ENCODE measurements at regions not wholly inside any gene's neighbourhood (a gene's known extent, or its start where the extent isn't known, plus 50 kb on each side); places are given as distances from the start of the nearest gene placed in this dataset.

DNA sequence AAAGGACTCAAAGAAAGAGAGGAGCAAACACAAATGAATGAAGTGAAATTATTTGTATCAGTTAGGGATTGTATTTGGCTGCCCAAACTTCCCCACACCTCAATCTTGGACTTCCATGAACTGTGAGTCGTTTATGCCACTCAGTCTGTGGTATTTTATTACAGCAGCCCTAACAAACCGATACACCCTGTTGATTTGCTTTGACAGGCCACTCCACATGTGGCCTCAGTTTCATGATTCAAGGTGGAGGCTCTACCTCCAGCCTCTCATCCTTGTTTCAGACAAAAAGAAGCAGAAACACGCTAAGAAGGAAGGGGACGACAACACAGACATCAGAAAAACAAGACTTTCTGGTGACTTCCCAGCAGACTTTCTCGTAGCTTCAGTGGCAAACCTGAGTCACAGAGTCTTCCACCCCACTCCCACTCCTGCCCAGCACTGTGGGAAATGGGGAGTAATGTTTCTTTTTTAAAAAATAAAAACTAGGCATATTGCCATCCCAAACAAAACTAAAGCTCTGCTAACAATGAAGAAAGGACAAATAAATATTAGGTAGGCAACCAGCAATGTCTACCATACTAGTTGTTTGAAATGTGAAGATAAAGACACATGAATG lies 52.2 kb upstream of the ABCA1 start:
- TF ChIP-seq, protein P1, sequence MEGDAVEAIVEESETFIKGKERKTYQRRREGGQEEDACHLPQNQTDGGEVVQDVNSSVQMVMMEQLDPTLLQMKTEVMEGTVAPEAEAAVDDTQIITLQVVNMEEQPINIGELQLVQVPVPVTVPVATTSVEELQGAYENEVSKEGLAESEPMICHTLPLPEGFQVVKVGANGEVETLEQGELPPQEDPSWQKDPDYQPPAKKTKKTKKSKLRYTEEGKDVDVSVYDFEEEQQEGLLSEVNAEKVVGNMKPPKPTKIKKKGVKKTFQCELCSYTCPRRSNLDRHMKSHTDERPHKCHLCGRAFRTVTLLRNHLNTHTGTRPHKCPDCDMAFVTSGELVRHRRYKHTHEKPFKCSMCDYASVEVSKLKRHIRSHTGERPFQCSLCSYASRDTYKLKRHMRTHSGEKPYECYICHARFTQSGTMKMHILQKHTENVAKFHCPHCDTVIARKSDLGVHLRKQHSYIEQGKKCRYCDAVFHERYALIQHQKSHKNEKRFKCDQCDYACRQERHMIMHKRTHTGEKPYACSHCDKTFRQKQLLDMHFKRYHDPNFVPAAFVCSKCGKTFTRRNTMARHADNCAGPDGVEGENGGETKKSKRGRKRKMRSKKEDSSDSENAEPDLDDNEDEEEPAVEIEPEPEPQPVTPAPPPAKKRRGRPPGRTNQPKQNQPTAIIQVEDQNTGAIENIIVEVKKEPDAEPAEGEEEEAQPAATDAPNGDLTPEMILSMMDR (IDR thresholded peaks at IDR 0.05; ENCODE audit: control extremely low read depth, extremely low read depth, low read depth, missing control alignments), result no peak
- DNase-seq (ENCODE audit: extremely low spot score), result no peak
- POLR2A ChIA-PET, result no interaction called here
- CTCF ChIA-PET, result no interaction called here

- ChIA-PET CTCF (interaction anchor here (1.5 kb wide), 1 partner anchor 11 kb away, joined by 3 read pairs; no protein-coding TSS in a partner anchor), POLR2A (no interaction called here)
- TF ChIP-seq, protein P1 (IDR thresholded peaks at IDR 0.05; ENCODE audit: control extremely low read depth, extremely low read depth, low read depth, missing control alignments), result no peak
- no peak for DNase-seq (ENCODE audit: extremely low spot score)
These were observed 53.7 kb upstream of the ABCA1 start for GRCh38 chr9:104981543-104982129.

DNA sequence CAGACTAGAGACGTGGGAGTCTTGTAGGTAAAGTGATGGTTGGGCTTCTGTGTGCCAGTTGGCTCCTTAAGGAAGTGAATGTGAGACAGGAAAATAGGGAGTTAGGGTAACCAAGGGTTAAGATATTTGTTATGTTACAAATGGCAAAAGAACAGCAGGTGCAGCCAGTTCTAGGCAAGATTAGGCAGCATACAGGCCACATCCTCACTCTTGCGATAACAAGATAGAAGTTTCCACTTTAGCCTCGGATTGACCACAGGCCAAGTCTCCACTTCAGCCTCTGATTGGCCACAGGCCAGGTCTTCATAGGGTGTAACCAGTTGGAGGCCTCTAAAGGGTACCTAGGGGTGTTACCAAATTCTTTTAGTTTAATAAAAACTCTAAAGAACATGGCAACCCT lies 54.6 kb upstream of the ABCA1 start:
- ChIA-PET POLR2A (no interaction called here), CTCF (interaction anchor here (1.5 kb wide), 1 partner anchor 10 kb away, joined by 3 read pairs; no protein-coding TSS in a partner anchor)
- DNase-seq (ENCODE audit: extremely low spot score), result no peak
- TF ChIP-seq, protein P1 (IDR thresholded peaks at IDR 0.05; ENCODE audit: control extremely low read depth, extremely low read depth, low read depth, missing control alignments), result no peak

- no peak for DNase-seq (ENCODE audit: extremely low spot score)
- TF ChIP-seq, protein P1 (IDR thresholded peaks at IDR 0.05; ENCODE audit: control extremely low read depth, extremely low read depth, low read depth, missing control alignments), result no peak
- CTCF ChIA-PET, result no interaction called here
- POLR2A ChIA-PET, result no interaction called here
These were observed 55.5 kb upstream of the ABCA1 start for GRCh38 chr9:104983491-104983890.

DNA sequence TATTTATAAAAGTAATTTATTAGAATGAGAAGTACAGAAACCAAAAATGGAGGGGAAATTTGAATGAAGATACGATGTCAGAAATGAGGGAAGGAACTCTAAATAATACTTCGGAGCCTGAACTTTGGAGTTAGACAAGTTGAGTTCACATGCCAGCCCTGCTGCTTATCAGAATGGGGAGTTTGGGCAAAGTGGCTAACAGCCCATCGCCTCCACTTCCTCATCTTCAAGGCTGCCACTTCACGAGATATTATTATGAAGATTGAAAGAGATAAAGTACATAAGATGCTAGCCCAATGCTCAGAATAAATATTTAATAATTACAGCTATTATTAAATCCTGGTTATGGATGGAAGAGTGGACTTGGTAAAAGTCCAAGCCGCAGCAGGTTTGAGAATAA lies 56.2 kb upstream of the ABCA1 start:
- POLR2A ChIA-PET, result no interaction called here
- TF ChIP-seq, protein P1 (IDR thresholded peaks at IDR 0.05; ENCODE audit: control extremely low read depth, extremely low read depth, low read depth, missing control alignments), result no peak
- no peak for DNase-seq (ENCODE audit: extremely low spot score)
- CTCF ChIA-PET, result no interaction called here

- ChIA-PET POLR2A (no interaction called here), CTCF (no interaction called here)
- no peak for DNase-seq (ENCODE audit: extremely low spot score)
- TF ChIP-seq, protein P1 (IDR thresholded peaks at IDR 0.05; ENCODE audit: control extremely low read depth, extremely low read depth, low read depth, missing control alignments), result no peak
These were observed 56.6 kb upstream of the ABCA1 start for GRCh38 chr9:104984542-104984941.

Measured in GM10248 (cell line).